HUES64 (cell line): ENCODE measurements at regions not wholly inside any gene's neighbourhood (a gene's known extent, or its start where the extent isn't known, plus 50 kb on each side); places are given as distances from the start of the nearest gene placed in this dataset.

ENCODE experiments used
- H3K27ac ChIP-seq: 2 replicates; pipeline ENCODE4 v1.7.0; 2013; ENCODE audit warnings: low read depth, low read length, inconsistent platforms
- H3K27me3 ChIP-seq: 2 replicates; pipeline ENCODE4 v1.6.1; 2013; ENCODE audit warnings: mild to moderate bottlenecking, low read length; ENCODE audit not compliant: insufficient read depth
- H3K36me3 ChIP-seq: 2 replicates; pipeline ENCODE4 v1.6.1; 2013; ENCODE audit warnings: mild to moderate bottlenecking, low read length; ENCODE audit not compliant: insufficient read depth
- H3K4me1 ChIP-seq: 2 replicates; pipeline ENCODE4 v1.6.1; 2013; ENCODE audit warnings: mild to moderate bottlenecking, low read length, moderate library complexity; ENCODE audit not compliant: insufficient read depth
- H3K4me3 ChIP-seq: 2 replicates; pipeline ENCODE4 v1.5.1; 2013; ENCODE audit warnings: mild to moderate bottlenecking, low read length, moderate library complexity
- H3K9ac ChIP-seq: 2 replicates; pipeline ENCODE4 v1.6.1; 2013; ENCODE audit warnings: mild to moderate bottlenecking, low read depth, low read length
- H3K9me3 ChIP-seq: 2 replicates; pipeline ENCODE4 v1.6.1; 2013; ENCODE audit warnings: low read depth, low read length; ENCODE audit not compliant: insufficient read depth
- WGBS: fragments of 150-250, 120-280 bp; methylation state at CpG from one replicate; pipeline ENCODE4 v1.1.7; 2013; ENCODE audit warnings: missing lambda C conversion rate; 5-methylcytosine and 5-hydroxymethylcytosine counted together

DNA sequence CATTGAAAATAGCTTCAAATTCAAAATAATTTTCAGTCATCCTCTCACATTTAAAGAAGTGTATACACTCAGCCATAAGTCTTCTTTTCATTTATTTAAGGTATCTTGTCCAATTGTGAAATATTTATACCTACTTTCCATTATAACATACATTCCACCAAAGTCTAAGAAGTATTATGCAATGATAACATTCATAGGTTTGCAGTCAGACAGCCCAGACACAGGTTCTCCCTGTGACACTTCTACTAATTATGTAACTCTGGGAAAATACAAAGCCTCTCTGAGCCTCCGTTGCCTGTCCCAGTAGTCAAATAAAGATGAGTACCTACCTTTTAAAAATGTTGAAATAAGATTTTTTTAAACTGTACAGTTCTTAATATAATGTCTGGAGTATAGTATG is 320.9 kb upstream of the RPS23 start:
- H3K36me3 ChIP-seq, result no peaks in the 10 kb centered on the region
- H3K27me3 ChIP-seq, result no peaks in the 10 kb centered on the region
- H3K4me3 ChIP-seq, result no peak overlapping the region
- no peak overlapping the region for H3K27ac ChIP-seq
- H3K9me3 ChIP-seq, result no peaks in the 10 kb centered on the region
- WGBS, result no CpG with 5 or more reads among the region's 1 CpG
- H3K9ac ChIP-seq, result no peak overlapping the region
- H3K4me1 ChIP-seq, result peaks cover 14% of the 10 kb centered on the region

GRCh38 chr5:82597437-82597836 is 319.3 kb upstream of the RPS23 start:
- H3K4me1 ChIP-seq, result peaks cover 18% of the 10 kb centered on the region
- no peak overlapping the region for H3K4me3 ChIP-seq
- no peaks in the 10 kb centered on the region for H3K27me3 ChIP-seq
- no peaks in the 10 kb centered on the region for H3K36me3 ChIP-seq
- H3K9me3 ChIP-seq, result no peaks in the 10 kb centered on the region
- no peak overlapping the region for H3K27ac ChIP-seq
- H3K9ac ChIP-seq, result no peak overlapping the region

DNA sequence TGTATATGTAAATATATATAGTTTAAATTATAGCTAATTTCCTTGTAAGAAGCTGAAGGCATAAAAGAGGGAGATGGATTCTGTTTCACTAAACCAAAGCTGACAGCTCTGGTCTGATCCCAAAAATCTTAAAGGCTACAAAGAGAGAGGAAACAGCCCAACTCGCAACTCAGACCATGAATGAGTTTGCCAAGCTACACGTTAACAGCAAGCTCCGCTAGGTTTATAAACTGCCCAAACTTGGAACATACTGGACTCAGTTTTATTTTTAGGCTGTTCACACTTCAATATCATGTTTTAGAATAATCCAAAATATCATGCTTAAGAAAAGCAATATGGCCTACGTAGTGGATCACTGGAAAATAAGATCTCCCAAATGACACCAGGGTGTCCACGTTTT is 318.3 kb upstream of the RPS23 start:
- Histone ChIP-seq H3K9ac (no peak overlapping the region), H3K9me3 (no peaks in the 10 kb centered on the region), H3K27me3 (no peaks in the 10 kb centered on the region), H3K4me3 (no peak overlapping the region), H3K36me3 (no peaks in the 10 kb centered on the region), H3K27ac (no peak overlapping the region), H3K4me1 (peaks cover 25% of the 10 kb centered on the region)
- WGBS, result 95% methylated on average over 5 of the region's 5 CpGs

DNA sequence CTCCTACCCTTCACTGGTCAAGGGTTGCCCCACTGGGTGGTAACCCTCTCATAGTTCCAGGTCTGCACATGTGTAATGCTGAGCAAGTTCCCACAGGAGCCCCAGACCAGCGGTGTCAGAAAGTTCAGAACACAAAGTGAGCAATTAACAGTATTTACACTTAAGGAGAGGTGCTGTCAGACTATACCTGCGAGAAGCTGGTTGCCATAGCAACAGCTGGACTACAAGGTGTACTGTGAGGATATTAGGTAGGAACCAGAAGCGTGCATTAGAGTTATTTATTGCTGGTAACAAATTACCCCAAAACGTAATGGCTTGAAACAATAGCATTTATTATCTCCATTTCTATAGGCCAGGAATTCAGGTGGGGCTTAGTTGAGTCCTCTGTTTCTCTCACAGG is 317.0 kb upstream of the RPS23 start:
- Histone ChIP-seq H3K4me3 (no peak overlapping the region), H3K27me3 (no peaks in the 10 kb centered on the region), H3K4me1 (peaks cover 30% of the 10 kb centered on the region), H3K27ac (no peak overlapping the region), H3K9me3 (peaks cover 9% of the 10 kb centered on the region), H3K36me3 (no peaks in the 10 kb centered on the region), H3K9ac (no peak overlapping the region)
- 74% methylated on average over 4 of the region's 4 CpGs for WGBS

- H3K4me1 ChIP-seq, result peaks cover 30% of the 10 kb centered on the region
- WGBS, result 91% methylated on average over 1 of the region's 1 CpG
- H3K4me3 ChIP-seq, result no peak overlapping the region
- H3K9me3 ChIP-seq, result peaks cover 18% of the 10 kb centered on the region
- no peaks in the 10 kb centered on the region for H3K27me3 ChIP-seq
- no peak overlapping the region for H3K27ac ChIP-seq
- H3K36me3 ChIP-seq, result 0 out of 2 replicates have a peak, but pooled peaks cover 3% of the 10 kb centered on the region
- no peak overlapping the region for H3K9ac ChIP-seq
Measured at GRCh38 chr5:82594097-82594496, 315.9 kb upstream of the RPS23 start.

DNA sequence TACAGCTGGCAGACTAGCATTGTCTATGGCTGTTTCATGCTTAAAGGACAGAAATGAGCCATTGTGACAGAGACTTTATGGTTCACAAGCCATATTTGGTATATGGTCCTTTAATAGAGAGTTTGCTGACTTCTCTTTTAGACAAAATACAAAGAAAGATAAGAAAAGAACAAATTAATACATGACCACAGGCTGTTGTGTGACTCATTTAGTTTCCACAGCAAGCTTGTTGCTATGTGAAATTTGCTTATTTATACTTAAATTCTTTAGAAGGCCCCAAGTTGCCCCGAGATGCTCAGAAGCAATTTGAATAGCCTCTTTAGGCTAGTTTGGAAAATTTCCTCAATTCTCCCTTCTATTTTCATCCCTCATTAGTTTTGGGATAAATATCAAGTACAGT is 315.3 kb upstream of the RPS23 start:
- H3K4me1 ChIP-seq, result peaks cover 30% of the 10 kb centered on the region
- H3K4me3 ChIP-seq, result no peak overlapping the region
- 0 out of 2 replicates have a peak, but pooled peaks cover 3% of the 10 kb centered on the region for H3K36me3 ChIP-seq
- WGBS, result no CpG with 5 or more reads among the region's 1 CpG
- H3K27me3 ChIP-seq, result no peaks in the 10 kb centered on the region
- H3K27ac ChIP-seq, result no peak overlapping the region
- H3K9me3 ChIP-seq, result peaks cover 22% of the 10 kb centered on the region
- no peak overlapping the region for H3K9ac ChIP-seq

DNA sequence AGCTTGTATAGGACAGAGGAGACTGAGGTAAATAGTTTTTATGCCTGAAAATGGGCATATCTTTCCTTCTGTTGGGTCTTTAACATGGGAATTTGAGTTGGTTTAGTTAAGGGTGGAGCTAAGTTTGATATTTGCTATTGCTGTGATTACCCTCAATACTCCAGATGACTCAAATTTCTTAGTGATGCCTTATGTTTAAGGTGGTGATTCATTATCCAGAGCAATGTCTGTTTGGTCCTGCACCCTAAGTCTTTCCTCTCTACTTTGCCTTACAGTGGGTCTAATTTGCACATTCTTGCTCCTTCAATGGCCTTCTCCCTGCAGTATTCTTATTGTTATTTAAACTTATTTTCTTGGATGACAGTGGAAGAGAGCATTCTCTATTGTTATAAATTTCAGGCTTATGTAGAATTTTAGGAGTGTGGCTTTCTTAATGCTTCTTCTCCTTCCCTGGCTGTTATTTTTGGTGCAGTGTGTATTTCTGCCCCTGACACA is 312.9 kb upstream of the RPS23 start:
- H3K27ac ChIP-seq, result peak overlapping the region; percentile 90
- no peak overlapping the region for H3K9ac ChIP-seq
- no peak overlapping the region for H3K4me3 ChIP-seq
- H3K9me3 ChIP-seq, result peaks cover 26% of the 10 kb centered on the region
- no peaks in the 10 kb centered on the region for H3K27me3 ChIP-seq
- 0 out of 2 replicates have a peak, but pooled peaks cover 3% of the 10 kb centered on the region for H3K36me3 ChIP-seq
- peaks cover 41% of the 10 kb centered on the region for H3K4me1 ChIP-seq

- whole genome bisulfite sequencing, result 100% methylated on average over 1 of the region's 1 CpG
Measured at GRCh38 chr5:82590112-82590511, 312.0 kb upstream of the RPS23 start.

DNA sequence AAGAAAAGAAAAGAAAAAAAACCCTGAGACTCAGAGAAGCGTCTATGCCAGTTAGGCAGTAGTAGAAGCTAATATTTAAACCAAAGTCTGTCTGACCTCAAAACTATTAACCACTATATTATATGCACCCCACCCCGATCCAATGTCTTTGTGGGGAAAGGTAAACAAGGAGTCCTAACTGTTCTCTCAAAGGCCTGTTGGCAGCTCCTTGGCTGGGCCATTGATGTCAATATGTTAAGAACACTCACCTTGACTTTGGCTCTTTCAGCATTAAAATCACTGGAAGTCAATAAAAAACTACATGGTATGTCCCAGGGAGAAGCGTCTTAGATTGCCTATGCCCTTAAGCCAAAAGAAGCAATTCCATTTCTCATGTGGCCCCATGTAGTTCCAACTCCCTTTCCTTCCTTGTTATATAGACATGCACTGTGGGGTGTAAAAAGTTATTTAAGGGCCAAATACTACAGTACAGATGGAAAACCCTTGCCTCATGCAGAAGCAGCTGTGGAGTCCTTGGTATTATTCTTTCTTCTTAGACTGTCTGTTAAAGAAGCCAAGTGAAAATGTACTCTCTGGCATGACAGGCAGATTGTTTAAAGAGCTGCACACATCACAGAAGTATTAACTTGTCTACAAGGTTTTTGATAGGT is 308.6 kb upstream of the RPS23 start:
- no peaks in the 10 kb centered on the region for H3K27me3 ChIP-seq
- H3K9ac ChIP-seq, result no peak overlapping the region
- no peak overlapping the region for H3K4me3 ChIP-seq
- H3K4me1 ChIP-seq, result peaks cover 21% of the 10 kb centered on the region
- WGBS, result 94% methylated on average over 2 of the region's 3 CpGs
- H3K36me3 ChIP-seq, result 0 out of 2 replicates have a peak, but pooled peaks cover 3% of the 10 kb centered on the region
- peaks cover 38% of the 10 kb centered on the region for H3K9me3 ChIP-seq
- no peak overlapping the region for H3K27ac ChIP-seq

More at GRCh38 chr5:82590112-82590511, 312.0 kb upstream of the RPS23 start:
- H3K9me3 ChIP-seq, result peaks cover 26% of the 10 kb centered on the region
- H3K4me3 ChIP-seq, result no peak overlapping the region
- peaks cover 37% of the 10 kb centered on the region for H3K4me1 ChIP-seq
- H3K9ac ChIP-seq, result no peak overlapping the region
- no peaks in the 10 kb centered on the region for H3K27me3 ChIP-seq
- H3K27ac ChIP-seq, result no peak overlapping the region
- 0 out of 2 replicates have a peak, but pooled peaks cover 3% of the 10 kb centered on the region for H3K36me3 ChIP-seq

DNA sequence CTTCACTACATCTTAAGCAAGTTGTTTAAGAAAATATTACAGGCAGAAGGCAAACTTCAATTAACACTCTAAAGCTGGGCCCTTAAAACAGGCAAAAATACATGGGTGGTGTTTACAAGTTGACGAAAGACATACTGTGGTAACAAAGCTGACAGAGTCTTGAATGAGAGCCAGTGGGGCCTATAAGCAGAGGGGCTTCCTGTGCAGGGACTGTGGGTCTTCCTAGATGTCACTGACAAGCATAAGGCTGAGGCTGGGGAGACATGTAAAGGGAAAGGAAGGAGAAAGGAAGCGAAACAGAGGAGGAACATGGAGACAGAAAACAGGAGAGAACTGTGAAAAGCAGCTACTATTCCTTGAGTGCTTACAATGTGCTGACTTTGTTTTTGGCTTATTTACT is 308.0 kb upstream of the RPS23 start:
- Histone ChIP-seq H3K27ac (no peak overlapping the region), H3K9ac (no peak overlapping the region; the same call in 1 of the 2 replicates), H3K36me3 (0 out of 2 replicates have a peak, but pooled peaks cover 3% of the 10 kb centered on the region), H3K4me1 (peaks cover 16% of the 10 kb centered on the region), H3K4me3 (no peak overlapping the region), H3K27me3 (no peaks in the 10 kb centered on the region), H3K9me3 (peaks cover 42% of the 10 kb centered on the region)
- 84% methylated on average over 2 of the region's 2 CpGs for WGBS

- no peaks in the 10 kb centered on the region for H3K27me3 ChIP-seq
- H3K9ac ChIP-seq, result no peak overlapping the region
- peaks cover 35% of the 10 kb centered on the region for H3K9me3 ChIP-seq
- no peak overlapping the region for H3K4me3 ChIP-seq
- H3K27ac ChIP-seq, result no peak overlapping the region
- 85% methylated on average over 4 of the region's 4 CpGs for WGBS
- peaks cover 13% of the 10 kb centered on the region for H3K4me1 ChIP-seq
- H3K36me3 ChIP-seq, result 0 out of 2 replicates have a peak, but pooled peaks cover 3% of the 10 kb centered on the region
Measured at GRCh38 chr5:82584631-82585030, 306.5 kb upstream of the RPS23 start.
